ENCODE measurements at regions not wholly inside any gene's neighbourhood (a gene's known extent, or its start where the extent isn't known, plus 50 kb on each side); places are given as distances from the start of the nearest gene placed in this dataset.

DNA sequence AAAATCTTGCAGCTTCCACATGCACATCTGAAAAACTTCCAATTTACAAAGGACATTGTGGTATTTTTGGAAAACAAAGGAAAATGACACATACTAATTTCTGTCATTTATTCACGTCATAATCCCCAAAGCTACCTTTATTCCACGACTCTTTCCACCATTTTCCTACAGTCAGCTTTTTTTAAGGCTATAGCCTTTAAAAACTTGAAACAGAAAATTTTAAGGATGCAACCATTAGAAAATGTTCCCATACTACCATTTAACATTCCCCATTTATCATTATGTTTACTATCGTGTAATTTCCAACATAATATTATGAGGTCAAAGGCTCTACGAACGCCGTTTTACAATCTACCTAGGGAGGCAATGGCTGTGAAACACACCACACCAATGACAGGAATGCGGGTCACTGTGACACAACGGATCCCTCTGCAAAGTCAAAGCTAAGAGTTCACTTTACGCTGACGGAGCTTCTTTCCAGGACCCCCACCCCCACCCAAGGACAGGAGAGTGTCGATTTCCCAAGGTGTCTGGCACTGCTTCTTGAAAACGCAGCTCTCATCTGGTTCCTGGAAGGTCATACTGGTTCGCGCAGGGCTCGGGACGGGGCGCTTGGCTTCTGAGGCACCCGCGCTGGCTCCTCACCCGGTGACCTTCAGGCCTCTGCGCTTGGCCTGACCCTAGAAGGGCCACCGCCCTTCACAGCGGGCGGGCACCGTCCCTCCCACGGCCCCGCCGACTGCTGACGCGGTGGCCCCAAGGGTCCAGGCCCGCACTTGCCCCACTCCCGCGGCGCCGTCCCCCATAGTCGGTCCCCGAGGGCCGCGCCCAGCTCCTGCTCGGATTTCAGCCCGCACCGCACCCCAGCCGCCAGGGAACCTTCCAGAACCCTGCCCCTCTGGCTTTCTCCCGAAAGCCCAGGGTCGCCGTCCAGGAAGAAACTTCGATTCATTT lies 50.5 kb upstream of the ATF3 start:
- DNase-seq (ENCODE audit: low spot score), result no peak

- peak; percentile 82 for DNase-seq (ENCODE audit: low spot score)
Observed at GRCh38 chr1:212558693-212559480, 49.7 kb upstream of the ATF3 start.
